WTC11 (cell line): ENCODE measurements at regions not wholly inside any gene's neighbourhood (a gene's known extent, or its start where the extent isn't known, plus 50 kb on each side); places are given as distances from the start of the nearest gene placed in this dataset.

ENCODE experiments used
- ATAC-seq: fragments of 200-7000 bp; cut with Tn5 transposase; 2 replicates; pipeline ENCODE4 v1.10.0; 2021; ENCODE audit warnings: mild to moderate bottlenecking, moderate library complexity
- CTCF ChIA-PET: fragments of 300-600 bp; sonication (Branson Sonifier 250); formaldehyde crosslinking; loops from one replicate; lab custom pipeline; 2021; ENCODE audit warnings: antibody characterized with exemption; lab: Charles Lee
- POLR2A ChIA-PET: fragments of 350-600 bp; sonication (Branson Sonifier 250); formaldehyde crosslinking; loops from one replicate; lab custom pipeline; 2021; ENCODE audit warnings: antibody characterized with exemption; lab: Charles Lee
- DNase-seq: peaks from one replicate; pipeline ENCODE4 v3.0.0; 2021; ENCODE audit warnings: low spot score
- H3K27ac Mint-ChIP-seq: 2 replicates; pipeline ENCODE4 v1.8.0; 2021; ENCODE audit warnings: mixed read lengths
- H3K27me3 Mint-ChIP-seq: 2 replicates; pipeline ENCODE4 v1.8.0; 2021; ENCODE audit warnings: low read depth, mild to moderate bottlenecking, moderate library complexity, mixed read lengths
- H3K36me3 Mint-ChIP-seq: 2 replicates; pipeline ENCODE4 v1.8.0; 2021; ENCODE audit warnings: mixed read lengths
- H3K4me1 Mint-ChIP-seq: 2 replicates; pipeline ENCODE4 v1.8.0; 2022; ENCODE audit warnings: mixed read lengths
- H3K4me3 Mint-ChIP-seq: 2 replicates; pipeline ENCODE4 v1.8.0; 2021; ENCODE audit warnings: mild to moderate bottlenecking, moderate library complexity, mixed read lengths
- H3K9me3 Mint-ChIP-seq: 2 replicates; pipeline ENCODE4 v1.8.0; 2021; ENCODE audit warnings: mixed read lengths
- ATF6 ChIP-seq: sonication (generic); formaldehyde crosslinking; IDR thresholded peaks from 2 replicates; pipeline ENCODE4 v1.8.1; 2023; ENCODE audit warnings: mild to moderate bottlenecking, missing genetic modification reagents
- FOXJ3 ChIP-seq: sonication (generic); formaldehyde crosslinking; IDR thresholded peaks from 2 replicates; pipeline ENCODE4 v1.9.0; 2021; ENCODE audit warnings: missing genetic modification reagents, mild to moderate bottlenecking, borderline replicate concordance
- FOXP4 ChIP-seq: sonication (generic); formaldehyde crosslinking; IDR thresholded peaks from 2 replicates; pipeline ENCODE4 v1.8.0; 2022; ENCODE audit warnings: mild to moderate bottlenecking, missing genetic modification reagents
- GABPB1 ChIP-seq: sonication (generic); formaldehyde crosslinking; IDR thresholded peaks from 2 replicates; pipeline ENCODE4 v1.8.1; 2023; ENCODE audit warnings: mild to moderate bottlenecking, missing genetic modification reagents
- GRHL2 ChIP-seq: fragments of 250-450 bp; sonication (Bioruptor Pico); IDR thresholded peaks from 2 replicates; pipeline ENCODE4 v1.8.0; 2022; ENCODE audit warnings: mild to moderate bottlenecking, moderate library complexity; ENCODE audit not compliant: insufficient replicate concordance, severe bottlenecking
- MXD4 ChIP-seq: fragments of 250-450 bp; sonication (Bioruptor Pico); IDR thresholded peaks from 2 replicates; pipeline ENCODE4 v1.8.0; 2021; ENCODE audit warnings: mild to moderate bottlenecking, moderate library complexity, borderline replicate concordance
- NR2C2 ChIP-seq: sonication (generic); formaldehyde crosslinking; IDR thresholded peaks from 2 replicates; pipeline ENCODE4 v1.8.0; 2022; ENCODE audit warnings: mild to moderate bottlenecking, missing genetic modification reagents
- PRRX2 ChIP-seq: fragments of 250-450 bp; sonication (Bioruptor Pico); IDR thresholded peaks from 2 replicates; pipeline ENCODE4 v1.8.0; 2021; ENCODE audit warnings: mild to moderate bottlenecking
- RELA ChIP-seq: sonication (generic); formaldehyde crosslinking; IDR thresholded peaks from 2 replicates; pipeline ENCODE4 v1.8.1; 2022; ENCODE audit warnings: missing genetic modification reagents, mild to moderate bottlenecking, borderline replicate concordance
- SMAD4 ChIP-seq: sonication (generic); formaldehyde crosslinking; IDR thresholded peaks from 2 replicates; pipeline ENCODE4 v1.8.0; 2022; ENCODE audit warnings: mild to moderate bottlenecking, missing genetic modification reagents
- ZBTB43 ChIP-seq: sonication (generic); formaldehyde crosslinking; IDR thresholded peaks from 2 replicates; pipeline ENCODE4 v1.8.1; 2023; ENCODE audit warnings: mild to moderate bottlenecking, missing genetic modification reagents
- ZMAT4 ChIP-seq: fragments of 250-450 bp; sonication (Bioruptor Pico); IDR thresholded peaks from 2 replicates; pipeline ENCODE4 v1.9.0; 2021; ENCODE audit warnings: mild to moderate bottlenecking
- ZNF138 ChIP-seq: sonication (generic); formaldehyde crosslinking; conservative IDR thresholded peaks from 2 replicates; pipeline ENCODE4 v1.8.1; 2022; ENCODE audit warnings: mild to moderate bottlenecking, moderate library complexity, missing genetic modification reagents
- ZNF281 ChIP-seq: sonication (generic); formaldehyde crosslinking; IDR thresholded peaks from 2 replicates; pipeline ENCODE4 v1.8.0; 2023; ENCODE audit warnings: mild to moderate bottlenecking, missing genetic modification reagents
- ZNF317 ChIP-seq: sonication (generic); formaldehyde crosslinking; IDR thresholded peaks from 2 replicates; pipeline ENCODE4 v1.8.1; 2023; ENCODE audit warnings: low read depth, mild to moderate bottlenecking, moderate library complexity, missing genetic modification reagents, borderline replicate concordance
- ZNF423 ChIP-seq: fragments of 250-450 bp; sonication (Bioruptor Pico); IDR thresholded peaks from 2 replicates; pipeline ENCODE4 v2.1.2; 2022; ENCODE audit warnings: mild to moderate bottlenecking, moderate library complexity
- ZNF512 ChIP-seq: sonication (generic); formaldehyde crosslinking; IDR thresholded peaks from 2 replicates; pipeline ENCODE4 v1.8.1; 2022; ENCODE audit warnings: missing genetic modification reagents, borderline replicate concordance
- ZNF671 ChIP-seq: fragments of 250-450 bp; sonication (Bioruptor Pico); IDR thresholded peaks from 2 replicates; pipeline ENCODE4 v1.8.0; 2021; ENCODE audit warnings: mild to moderate bottlenecking
- TF ChIP-seq, protein P1 (sequence below): sonication (generic); formaldehyde crosslinking; IDR thresholded peaks from 2 replicates; pipeline ENCODE4 v1.8.0; 2022; ENCODE audit warnings: missing genetic modification reagents
- TF ChIP-seq, protein P2 (sequence below): fragments of 250-450 bp; sonication (Bioruptor Pico); IDR thresholded peaks from 2 replicates; pipeline ENCODE4 v1.8.0; 2021; ENCODE audit warnings: mild to moderate bottlenecking

DNA sequence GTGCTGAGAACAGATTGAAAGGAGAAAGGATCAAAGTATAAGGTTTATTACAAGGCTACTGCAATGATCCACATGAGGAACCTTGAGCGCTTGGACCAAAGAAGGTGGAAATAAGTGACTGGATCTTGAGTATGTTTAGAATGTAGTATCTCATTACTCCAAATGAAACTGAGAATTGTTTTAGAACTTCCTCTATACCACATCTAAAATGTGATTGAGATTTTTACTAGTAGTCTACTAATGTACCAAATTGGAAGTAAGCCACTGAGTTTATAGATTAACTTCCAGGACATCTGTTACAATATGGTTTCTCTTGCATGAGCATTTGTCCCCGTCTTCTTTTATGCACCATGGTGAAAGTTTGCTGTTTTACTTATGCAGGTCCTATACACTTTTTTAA lies 300.5 kb downstream of the SUCLG1 start:
- POLR2A ChIA-PET, result no interaction called here
- H3K27ac Mint-ChIP-seq, result no peak overlapping the region
- no peak overlapping the region for H3K4me3 Mint-ChIP-seq
- no peaks in the 10 kb centered on the region for H3K4me1 Mint-ChIP-seq
- no peak for ATAC-seq
- no peaks in the 10 kb centered on the region for H3K36me3 Mint-ChIP-seq
- no peak for DNase-seq
- CTCF ChIA-PET, result no interaction called here
- no peaks in the 10 kb centered on the region for H3K27me3 Mint-ChIP-seq
- TF ChIP-seq MXD4 (CRISPR knock-in tag) (no peak), RELA (CRISPR knock-in tag) (no peak), SMAD4 (CRISPR knock-in tag) (no peak), FOXJ3 (CRISPR knock-in tag) (no peak), GABPB1 (CRISPR knock-in tag) (no peak), PRRX2 (no peak), ATF6 (CRISPR knock-in tag) (no peak), ZMAT4 (CRISPR knock-in tag) (no peak)
- TF ChIP-seq, all 79 proteins: peak for 0
- H3K9me3 Mint-ChIP-seq, result 0 out of 2 replicates have a peak, but pooled peaks cover 4% of the 10 kb centered on the region

DNA sequence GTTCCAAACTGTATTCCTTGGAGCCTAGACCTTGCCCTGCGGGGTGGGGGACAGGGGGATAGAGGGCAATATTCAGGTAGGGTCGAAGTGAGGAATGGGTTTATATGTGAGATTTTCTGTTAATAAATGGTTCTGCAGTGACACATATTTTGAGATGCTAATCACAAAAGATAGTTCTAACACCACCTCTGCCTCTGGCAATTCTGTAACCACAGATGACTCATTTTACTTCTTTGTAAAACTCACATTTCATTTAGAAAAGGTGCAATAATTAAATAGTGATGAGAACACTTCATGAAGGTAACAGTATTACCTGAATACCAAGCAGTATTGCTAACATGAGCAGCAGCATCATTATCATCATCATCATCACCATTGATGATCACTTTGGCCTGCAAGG lies 306.6 kb downstream of the SUCLG1 start:
- POLR2A ChIA-PET, result no interaction called here
- no peak overlapping the region for H3K27ac Mint-ChIP-seq
- H3K27me3 Mint-ChIP-seq, result no peaks in the 10 kb centered on the region
- DNase-seq (no peak), ATAC-seq (no peak)
- H3K4me3 Mint-ChIP-seq, result no peak overlapping the region
- no peaks in the 10 kb centered on the region for H3K36me3 Mint-ChIP-seq
- H3K4me1 Mint-ChIP-seq, result no peaks in the 10 kb centered on the region
- CTCF ChIA-PET, result no interaction called here
- 0 out of 2 replicates have a peak, but pooled peaks cover 4% of the 10 kb centered on the region for H3K9me3 Mint-ChIP-seq
- TF ChIP-seq ZBTB43 (CRISPR knock-in tag) (no peak), SMAD4 (CRISPR knock-in tag) (no peak), ZNF671 (CRISPR knock-in tag) (no peak), GRHL2 (CRISPR knock-in tag) (no peak), ZNF423 (no peak), ZNF317 (CRISPR knock-in tag) (no peak), FOXP4 (no peak), ZNF138 (CRISPR knock-in tag) (no peak), ZNF512 (CRISPR knock-in tag) (no peak), PRRX2 (no peak), ZNF281 (CRISPR knock-in tag) (no peak), NR2C2 (CRISPR knock-in tag) (no peak)
- TF ChIP-seq, protein P1, sequence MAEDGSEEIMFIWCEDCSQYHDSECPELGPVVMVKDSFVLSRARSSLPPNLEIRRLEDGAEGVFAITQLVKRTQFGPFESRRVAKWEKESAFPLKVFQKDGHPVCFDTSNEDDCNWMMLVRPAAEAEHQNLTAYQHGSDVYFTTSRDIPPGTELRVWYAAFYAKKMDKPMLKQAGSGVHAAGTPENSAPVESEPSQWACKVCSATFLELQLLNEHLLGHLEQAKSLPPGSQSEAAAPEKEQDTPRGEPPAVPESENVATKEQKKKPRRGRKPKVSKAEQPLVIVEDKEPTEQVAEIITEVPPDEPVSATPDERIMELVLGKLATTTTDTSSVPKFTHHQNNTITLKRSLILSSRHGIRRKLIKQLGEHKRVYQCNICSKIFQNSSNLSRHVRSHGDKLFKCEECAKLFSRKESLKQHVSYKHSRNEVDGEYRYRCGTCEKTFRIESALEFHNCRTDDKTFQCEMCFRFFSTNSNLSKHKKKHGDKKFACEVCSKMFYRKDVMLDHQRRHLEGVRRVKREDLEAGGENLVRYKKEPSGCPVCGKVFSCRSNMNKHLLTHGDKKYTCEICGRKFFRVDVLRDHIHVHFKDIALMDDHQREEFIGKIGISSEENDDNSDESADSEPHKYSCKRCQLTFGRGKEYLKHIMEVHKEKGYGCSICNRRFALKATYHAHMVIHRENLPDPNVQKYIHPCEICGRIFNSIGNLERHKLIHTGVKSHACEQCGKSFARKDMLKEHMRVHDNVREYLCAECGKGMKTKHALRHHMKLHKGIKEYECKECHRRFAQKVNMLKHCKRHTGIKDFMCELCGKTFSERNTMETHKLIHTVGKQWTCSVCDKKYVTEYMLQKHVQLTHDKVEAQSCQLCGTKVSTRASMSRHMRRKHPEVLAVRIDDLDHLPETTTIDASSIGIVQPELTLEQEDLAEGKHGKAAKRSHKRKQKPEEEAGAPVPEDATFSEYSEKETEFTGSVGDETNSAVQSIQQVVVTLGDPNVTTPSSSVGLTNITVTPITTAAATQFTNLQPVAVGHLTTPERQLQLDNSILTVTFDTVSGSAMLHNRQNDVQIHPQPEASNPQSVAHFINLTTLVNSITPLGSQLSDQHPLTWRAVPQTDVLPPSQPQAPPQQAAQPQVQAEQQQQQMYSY, result no peak
- TF ChIP-seq, protein P2, sequence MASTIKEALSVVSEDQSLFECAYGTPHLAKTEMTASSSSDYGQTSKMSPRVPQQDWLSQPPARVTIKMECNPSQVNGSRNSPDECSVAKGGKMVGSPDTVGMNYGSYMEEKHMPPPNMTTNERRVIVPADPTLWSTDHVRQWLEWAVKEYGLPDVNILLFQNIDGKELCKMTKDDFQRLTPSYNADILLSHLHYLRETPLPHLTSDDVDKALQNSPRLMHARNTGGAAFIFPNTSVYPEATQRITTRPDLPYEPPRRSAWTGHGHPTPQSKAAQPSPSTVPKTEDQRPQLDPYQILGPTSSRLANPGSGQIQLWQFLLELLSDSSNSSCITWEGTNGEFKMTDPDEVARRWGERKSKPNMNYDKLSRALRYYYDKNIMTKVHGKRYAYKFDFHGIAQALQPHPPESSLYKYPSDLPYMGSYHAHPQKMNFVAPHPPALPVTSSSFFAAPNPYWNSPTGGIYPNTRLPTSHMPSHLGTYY, result no peak
